H54 (cell line): ENCODE measurements at regions not wholly inside any gene's neighbourhood (a gene's known extent, or its start where the extent isn't known, plus 50 kb on each side); places are given as distances from the start of the nearest gene placed in this dataset.

Experiments used
- DNase-seq: peaks from one replicate; pipeline ENCODE4 v3.0.0; 2011; ENCODE audit warnings: low spot score, mixed read lengths; ENCODE audit not compliant: insufficient read length
- FAIRE-seq: peaks from 3 replicates; lab custom pipeline; 2011; peaks lifted over from hg19 to GRCh38; lab: Jason Lieb, UNC
- POLR2A ChIP-seq: IDR thresholded peaks from 2 replicates; pipeline ENCODE4 v1.6.1; 2011; ENCODE audit warnings: low read depth, mild to moderate bottlenecking, low read length

DNA sequence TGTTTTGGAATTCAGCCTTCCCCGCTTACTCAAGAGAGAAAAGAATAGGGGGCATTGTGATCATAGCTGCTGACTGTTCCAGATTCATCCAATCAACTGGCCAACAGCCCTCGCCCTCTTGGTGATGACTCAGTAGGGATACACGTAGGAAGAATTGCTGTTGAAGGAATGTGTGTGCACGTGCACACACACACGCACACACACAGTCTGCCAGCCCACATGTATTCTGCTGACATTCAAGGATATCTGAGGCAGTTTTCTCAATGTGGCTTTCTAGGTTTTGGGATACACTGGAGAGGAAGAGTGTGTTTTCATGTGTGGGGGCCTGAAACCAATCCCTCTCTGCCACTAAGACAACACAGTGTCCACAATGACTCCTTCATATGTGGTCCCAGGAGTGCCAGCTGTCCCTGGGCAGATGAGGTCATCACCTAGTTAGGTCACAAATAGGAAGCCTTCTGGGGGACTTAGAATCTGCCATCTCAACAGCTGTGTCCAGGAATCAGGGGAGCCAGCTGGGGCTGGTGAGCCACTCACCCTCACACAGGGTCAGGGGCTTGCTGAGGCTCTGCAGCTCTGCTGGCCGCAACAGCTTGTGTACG is 352.6 kb downstream of the SS18 start:
- DNase-seq = no peak
- FAIRE-seq = no peak

DNA sequence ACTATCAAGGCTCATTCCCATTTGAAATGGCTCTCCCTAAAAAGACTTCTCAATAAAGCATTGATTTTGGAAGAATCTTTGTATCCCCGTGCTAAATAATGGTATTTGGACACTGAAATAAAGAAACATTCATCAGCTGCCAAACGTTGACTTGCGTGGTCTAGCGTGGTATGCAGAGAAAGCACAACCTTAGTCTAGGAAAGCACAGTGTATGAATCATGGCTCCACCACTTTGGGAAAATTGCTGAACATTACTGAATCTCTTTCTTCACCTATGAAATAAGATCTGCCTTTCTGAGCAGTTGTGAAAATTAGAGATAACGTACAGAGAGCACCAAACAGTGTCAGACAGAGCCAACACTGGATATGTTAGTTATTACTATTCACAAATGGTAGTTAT is 353.9 kb downstream of the SS18 start:
- TF ChIP-seq POLR2A = no peak
- no peak for DNase-seq
- no peak for FAIRE-seq

More for the DNA sequence above, 352.6 kb downstream of the SS18 start:
- no peak for TF ChIP-seq POLR2A

DNA sequence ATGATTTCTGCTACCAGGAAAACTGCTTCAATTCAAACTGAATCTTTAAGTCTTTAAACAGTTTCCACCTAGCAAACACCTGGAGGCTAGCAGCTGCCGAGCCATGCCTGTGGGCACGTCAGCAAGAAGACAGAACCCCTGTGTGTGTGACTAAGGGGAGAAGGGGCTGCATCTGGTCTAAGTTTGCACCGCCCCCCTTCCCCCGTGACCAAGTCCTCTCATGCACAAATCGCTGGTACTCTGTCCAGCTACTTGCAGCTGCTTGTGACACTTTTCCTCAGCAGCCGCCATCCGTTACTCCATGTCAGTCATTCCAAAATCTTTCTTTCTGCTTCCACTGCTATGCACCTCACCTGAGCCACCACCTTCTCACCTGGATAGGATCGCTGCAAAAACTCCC is 355.0 kb downstream of the SS18 start:
- DNase-seq = no peak
- no peak for FAIRE-seq
- no peak for TF ChIP-seq POLR2A

DNA sequence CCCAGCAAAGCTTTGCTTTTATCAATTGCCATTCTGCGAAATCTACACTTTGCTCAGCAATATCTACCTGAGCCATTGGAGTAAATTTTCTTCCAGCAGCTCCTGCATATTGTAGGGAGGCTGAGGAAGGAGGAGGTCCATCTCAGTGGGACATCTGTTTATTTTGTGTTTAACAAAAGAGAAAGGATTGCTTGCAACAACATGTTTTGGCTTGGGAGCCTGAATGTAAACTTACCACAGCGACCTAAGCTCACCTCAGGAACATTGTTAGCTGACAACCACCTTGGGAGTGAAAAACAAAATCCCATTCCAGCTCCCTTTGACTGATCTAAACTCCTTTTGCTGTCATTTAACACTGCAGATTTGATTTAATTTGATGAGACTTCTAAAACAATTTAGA is 356.1 kb downstream of the SS18 start:
- TF ChIP-seq POLR2A = no peak
- FAIRE-seq (no peak), DNase-seq (no peak)

DNA sequence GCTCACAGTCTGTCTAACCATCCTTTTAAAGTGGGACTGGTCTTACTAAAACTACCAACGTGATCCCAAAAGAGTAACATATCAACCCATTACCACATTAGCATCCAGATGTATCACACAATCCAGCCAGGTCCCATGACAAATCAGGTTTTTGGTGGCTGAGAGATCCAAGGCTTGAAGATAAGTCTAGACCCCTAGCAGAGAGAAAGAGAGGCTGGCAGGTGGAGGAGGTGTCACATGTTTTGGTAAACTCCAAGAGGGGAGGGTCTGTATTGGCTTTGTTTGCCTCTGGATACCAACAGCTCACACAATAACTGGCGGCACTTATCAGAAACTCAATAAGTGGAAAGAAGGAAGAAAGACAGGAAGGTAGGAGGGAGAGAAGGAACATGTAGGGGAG is 357.6 kb downstream of the SS18 start:
- TF ChIP-seq POLR2A = no peak
- FAIRE-seq (no peak), DNase-seq (no peak)

DNA sequence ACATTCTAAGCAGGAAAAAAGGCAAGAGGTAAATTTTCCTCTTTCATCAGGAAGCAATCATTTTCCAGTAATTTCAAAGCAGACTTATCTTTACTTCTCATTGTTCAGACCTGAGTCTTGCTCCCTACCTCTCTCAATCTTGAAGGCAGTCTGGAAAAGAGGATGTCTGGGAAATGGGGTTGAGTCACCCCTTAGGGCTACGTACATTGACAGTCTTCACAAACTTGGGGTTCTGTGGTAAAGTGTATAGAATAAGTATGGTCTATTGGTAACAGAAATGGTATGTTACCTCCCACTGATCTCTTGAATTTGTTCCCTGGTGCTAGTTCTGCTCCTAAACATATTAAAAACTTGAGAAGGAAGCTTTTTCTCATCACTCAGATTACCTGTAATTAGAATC is 361.3 kb downstream of the SS18 start:
- TF ChIP-seq POLR2A = no peak
- DNase-seq (no peak), FAIRE-seq (no peak)

DNA sequence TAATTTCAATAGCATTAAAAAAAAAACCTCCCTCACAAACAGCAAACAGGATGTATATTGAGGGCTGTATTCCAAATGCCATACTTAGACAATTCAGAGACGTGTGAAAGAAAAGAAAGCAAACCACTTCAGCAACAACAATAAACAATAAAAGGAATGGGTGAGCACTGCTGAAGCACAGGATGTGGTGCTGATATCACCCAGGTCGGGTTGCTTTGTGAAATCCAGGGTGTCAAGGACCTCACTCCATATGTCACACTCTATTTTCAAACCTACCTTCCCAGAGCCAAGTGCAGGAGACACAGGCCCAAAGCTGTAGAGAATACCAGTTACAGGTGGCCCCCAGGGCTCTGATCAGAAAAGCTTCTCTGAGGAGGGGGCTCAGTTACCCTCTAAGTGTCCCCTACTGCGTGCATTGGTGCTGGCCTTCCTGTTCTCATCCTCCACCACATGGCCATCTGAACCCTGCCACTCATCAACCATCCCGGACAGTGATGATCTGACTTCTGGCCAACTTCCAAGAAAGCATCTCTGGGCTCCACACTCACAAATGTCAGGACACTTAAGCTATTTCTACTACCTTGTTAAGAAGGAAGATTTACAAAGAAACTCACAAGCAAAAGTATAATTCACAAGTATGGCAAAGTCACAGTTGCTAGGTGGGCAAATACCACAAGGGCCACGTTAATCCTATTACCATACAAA is 363.0 kb downstream of the SS18 start:
- DNase-seq (no peak), FAIRE-seq (no peak)
- TF ChIP-seq POLR2A = no peak

DNA sequence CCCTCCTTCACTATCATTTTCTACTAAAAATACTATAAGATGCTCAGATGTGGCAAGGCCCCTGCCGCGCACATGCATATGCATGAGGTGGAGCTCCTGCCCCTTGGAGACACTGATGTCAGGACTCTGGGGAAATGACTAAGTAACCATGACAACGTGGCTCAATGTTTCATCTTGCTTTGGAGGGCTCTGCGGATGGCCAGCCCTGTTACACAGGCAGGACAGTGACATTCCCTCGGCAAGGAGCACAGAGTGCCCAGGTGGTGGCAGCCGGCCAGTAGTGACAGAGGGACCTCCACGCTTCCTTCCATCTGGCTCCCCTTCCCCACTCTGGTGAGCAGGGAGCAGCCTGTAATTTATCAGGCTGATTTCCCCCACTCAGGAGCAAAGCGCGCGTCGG is 364.1 kb downstream of the SS18 start:
- DNase-seq (no peak), FAIRE-seq (no peak)
- no peak for TF ChIP-seq POLR2A

DNA sequence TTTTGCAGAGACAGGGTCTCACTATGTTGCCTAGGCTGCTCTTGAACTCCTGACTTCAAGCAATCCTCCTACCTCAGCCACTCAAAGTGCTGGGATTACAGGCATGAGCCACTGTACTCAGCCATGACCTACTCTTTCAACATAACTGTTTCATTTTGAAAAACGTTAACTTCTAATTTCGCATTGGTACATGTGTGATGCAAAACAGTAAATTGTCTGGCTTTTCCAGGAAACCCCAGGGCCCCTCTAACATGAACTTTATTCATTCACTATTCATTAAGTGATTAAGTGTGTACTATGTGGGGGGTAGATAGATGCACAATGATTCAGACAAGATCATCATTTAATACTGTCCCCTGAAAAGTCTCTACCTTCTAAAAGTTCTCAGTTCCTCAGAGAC is 364.9 kb downstream of the SS18 start:
- TF ChIP-seq POLR2A = no peak
- FAIRE-seq = no peak
- no peak for DNase-seq

DNA sequence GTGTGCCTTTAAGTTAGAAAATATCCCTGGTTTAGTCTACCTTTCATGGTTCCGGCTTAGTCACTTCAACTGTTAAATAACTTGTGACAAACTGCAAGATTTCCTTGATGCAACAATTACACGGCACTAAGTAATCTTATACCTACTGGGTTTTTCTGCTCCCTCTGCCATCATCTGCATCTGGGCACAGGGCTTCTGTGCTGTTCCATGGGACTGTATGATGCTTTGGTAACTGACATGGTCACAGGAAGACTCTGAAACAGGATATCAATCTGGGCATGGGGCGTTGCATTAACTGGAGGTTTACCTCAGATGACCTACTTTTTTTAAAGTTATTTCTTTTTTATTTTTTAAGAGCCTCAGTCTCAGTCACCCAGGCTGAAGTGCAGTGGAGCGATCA is 365.4 kb downstream of the SS18 start:
- TF ChIP-seq POLR2A = no peak
- FAIRE-seq (no peak), DNase-seq (no peak)

DNA sequence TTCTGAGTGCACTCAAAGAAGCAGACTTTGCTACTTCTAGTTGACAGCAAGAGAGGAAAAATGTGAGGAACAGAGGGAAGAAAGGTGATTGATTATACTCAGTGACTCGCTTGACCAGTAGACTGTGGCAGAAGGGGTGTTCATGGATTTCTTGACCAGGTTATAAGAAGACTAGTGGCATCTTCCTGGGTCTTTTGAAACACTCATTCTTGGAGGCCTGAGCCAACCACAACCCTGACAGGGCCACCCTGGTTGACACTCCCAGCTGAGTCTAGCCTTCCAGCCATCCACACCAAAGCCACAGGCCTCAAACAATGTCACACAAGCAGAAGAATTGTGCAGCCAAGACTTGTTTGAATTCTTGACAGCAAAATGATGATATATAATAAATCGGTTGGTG is 366.3 kb downstream of the SS18 start:
- DNase-seq (no peak), FAIRE-seq (no peak)
- TF ChIP-seq POLR2A = no peak

DNA sequence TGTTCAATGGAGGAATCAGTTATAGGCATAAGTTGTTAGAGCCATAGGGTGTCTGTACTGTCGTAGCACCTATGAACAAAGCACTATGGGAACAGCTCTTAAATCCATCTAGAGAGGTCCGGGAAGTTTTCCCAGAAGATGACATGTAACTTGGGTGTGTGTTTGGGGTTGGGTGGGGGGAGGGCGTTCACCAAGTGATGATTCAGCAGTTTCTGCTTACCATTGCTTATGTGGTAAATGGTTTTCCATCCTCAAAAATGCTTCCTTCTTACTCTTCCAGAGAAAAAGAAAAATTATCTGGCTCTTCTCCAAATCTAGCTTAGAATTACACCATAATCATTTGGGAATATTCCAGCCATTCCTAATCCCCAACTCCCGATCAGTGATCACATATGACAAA is 361.1 kb upstream of the ZNF521 start:
- no peak for TF ChIP-seq POLR2A
- FAIRE-seq (no peak), DNase-seq (no peak)

DNA sequence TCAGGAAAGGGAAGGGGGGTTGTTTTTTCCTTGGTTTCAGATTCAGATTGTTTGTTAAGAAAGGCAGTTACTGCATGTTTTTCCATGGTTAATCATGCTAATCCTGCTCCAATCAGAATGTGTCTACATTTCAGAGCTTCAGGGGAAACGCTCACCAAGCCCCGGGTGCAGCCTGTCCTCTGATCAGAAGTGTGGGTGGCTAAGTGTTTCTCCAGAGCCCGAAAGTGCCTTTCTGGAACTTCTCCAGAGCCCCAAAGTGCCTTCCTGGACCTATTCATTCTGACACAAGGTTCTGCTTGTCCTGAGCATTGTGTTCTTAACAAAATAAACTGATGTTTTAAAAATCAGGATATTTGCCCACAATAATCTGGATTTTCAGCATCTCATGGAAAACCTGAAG is 359.0 kb upstream of the ZNF521 start:
- TF ChIP-seq POLR2A = no peak
- FAIRE-seq = no peak
- no peak for DNase-seq

DNA sequence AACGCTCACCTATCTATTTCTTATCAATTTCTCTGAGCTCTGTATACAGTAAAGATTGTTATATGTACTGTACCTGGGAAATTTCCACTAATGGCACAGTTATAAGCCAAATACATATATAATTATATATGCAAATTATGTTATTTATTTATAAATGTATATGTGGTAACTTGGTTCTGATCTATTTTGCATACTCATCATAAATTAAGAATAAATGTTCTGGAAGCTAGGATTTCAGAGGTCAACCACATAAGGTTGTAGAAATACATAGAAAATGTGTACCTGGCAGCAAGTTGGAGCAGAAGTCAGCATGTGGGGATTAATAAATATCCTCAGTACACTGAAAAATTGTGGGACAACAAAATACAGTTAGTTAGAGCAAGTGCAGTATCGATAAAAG is 353.7 kb upstream of the ZNF521 start:
- FAIRE-seq (no peak), DNase-seq (no peak)
- no peak for TF ChIP-seq POLR2A

DNA sequence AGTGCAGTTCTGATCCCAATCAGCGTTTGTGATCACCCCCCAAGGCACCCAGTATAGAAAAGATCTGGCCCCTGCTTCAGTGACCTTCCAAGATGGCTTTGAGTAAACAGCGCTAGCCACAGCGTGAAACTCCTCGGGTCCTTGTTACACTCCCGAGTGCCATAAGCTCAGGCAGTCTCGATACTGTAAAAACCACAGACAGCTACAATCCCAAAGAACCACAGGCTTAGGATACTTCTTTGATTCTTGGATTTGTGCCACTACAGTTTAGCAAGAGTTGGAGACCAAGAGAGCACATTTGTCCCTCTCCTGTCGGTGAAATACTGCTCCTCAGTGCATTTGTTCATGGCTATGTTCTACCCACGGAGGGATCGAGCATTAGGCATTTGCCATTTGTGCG is 352.5 kb upstream of the ZNF521 start:
- no peak for DNase-seq
- no peak for TF ChIP-seq POLR2A
- no peak for FAIRE-seq

DNA sequence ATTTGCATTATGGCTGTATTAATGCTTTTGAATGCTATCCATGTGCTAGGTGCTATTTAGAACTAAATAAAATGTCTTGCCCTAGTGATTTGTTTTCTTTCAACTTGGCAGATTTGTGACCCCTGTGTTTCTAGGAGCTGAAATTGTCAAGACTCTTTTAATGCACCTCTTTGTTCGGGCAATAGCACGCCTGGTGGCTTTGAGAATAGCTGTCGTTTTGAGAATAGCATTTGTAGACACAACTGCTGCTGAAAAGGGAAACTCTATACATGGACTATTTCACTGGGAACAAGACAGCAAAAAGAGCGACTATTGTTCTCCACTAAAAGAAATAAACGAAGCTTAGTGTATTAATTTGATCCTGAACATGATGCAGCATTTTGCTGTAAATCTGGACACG is 352.1 kb upstream of the ZNF521 start:
- no peak for DNase-seq
- no peak for FAIRE-seq
- no peak for TF ChIP-seq POLR2A
